ENCODE measurements at regions not wholly inside any gene's neighbourhood (a gene's known extent, or its start where the extent isn't known, plus 50 kb on each side); places are given as distances from the start of the nearest gene placed in this dataset.
"Not testable (repeated sequence)": the region's sequence is repeated elsewhere in the genome, so short reads cannot be mapped to it uniquely, and the experiment has no call there.

- DNase-seq (ENCODE audit: low spot score): no peak
- intact Hi-C loops (cut with DNase I): no loop called here
Observed at GRCh38 chr13:52931539-52932431, 83.3 kb upstream of the PCDH8 start.

GRCh38 chr13:52931131-52931530, 82.7 kb upstream of the PCDH8 start:
- no peak for DNase-seq (ENCODE audit: low spot score)
- intact Hi-C loops (cut with DNase I): no loop called here

DNA sequence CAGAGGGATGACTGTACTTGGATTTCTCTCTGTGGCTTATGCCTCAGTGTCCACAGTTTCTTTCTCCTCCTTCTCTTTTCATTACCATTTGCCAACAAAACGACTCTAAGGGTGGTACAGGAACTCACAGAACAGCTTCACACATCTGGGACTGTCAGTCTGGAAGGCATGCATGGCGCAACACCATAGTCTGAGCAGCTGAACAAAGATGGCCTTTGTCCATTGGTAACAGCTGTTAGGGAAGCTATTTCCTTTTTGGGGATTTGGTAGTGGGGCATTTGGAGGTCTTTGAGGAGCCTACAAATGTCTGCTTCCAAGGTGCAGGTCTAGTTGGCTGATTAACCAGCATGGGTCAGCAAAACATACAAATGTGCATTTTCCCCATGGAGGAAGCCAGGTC, 81.4 kb upstream of the PCDH8 start:
- no peak for DNase-seq (ENCODE audit: low spot score)
- intact Hi-C loops (cut with DNase I): no loop called here

DNA sequence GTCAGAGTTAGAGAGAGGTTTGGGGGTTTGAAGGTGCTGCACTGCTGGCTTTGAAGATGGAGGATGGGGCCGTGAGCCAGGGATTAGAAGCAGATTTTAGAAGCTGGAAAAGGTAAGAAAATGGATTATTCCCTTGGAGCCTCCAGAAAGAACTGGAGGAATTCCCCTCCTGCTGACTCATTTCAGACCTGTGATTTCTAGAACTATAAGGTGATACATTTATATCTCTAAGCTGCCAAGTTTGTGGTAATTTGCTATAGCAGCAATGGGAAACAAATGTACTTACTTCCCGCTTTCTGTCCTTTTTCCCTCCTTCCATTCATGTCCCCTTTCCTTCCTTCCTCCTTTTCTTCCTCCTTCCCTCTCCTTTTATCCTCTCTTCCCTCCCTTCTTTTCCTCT, 78.5 kb upstream of the PCDH8 start:
- DNase-seq (ENCODE audit: low spot score): no peak
- intact Hi-C loops (cut with DNase I): no loop called here

DNA sequence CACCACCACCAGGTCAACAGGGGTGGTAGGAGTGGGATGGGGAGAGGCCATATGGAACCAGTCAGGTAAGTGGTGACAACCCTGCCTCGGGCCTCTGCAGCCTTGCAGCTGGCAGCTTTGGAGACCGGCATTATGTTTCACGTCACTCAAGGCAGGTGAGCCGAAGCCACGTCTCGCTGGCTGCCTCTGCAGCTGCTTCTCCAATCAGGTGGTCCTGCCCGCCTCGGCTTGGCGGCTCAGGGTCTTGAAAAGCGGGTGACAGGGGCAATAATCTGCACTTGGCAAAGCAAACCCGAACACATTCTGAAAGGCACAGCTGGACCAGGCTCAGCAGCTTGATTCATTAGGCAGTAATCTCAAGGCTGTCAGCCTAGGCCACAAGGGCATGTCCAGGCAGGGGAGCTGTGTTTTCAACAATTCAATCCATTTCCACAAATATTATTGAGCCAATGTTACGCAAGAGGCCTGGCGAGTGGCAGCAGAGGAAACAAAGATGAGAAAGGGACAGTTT, 77.4 kb upstream of the PCDH8 start:
- intact Hi-C loops (cut with DNase I): no loop called here
- DNase-seq (ENCODE audit: low spot score): no peak

GRCh38 chr13:52925251-52925650, 76.8 kb upstream of the PCDH8 start:
- no peak for DNase-seq (ENCODE audit: low spot score)
- intact Hi-C loops (cut with DNase I): no loop called here

GRCh38 chr13:52924289-52925148, 76.1 kb upstream of the PCDH8 start:
- intact Hi-C loops (cut with DNase I): no loop called here
- DNase-seq (ENCODE audit: low spot score): no peak

- no peak for DNase-seq (ENCODE audit: low spot score)
- intact Hi-C loops (cut with DNase I): no loop called here
Observed at GRCh38 chr13:52922961-52923360, 74.5 kb upstream of the PCDH8 start.

DNA sequence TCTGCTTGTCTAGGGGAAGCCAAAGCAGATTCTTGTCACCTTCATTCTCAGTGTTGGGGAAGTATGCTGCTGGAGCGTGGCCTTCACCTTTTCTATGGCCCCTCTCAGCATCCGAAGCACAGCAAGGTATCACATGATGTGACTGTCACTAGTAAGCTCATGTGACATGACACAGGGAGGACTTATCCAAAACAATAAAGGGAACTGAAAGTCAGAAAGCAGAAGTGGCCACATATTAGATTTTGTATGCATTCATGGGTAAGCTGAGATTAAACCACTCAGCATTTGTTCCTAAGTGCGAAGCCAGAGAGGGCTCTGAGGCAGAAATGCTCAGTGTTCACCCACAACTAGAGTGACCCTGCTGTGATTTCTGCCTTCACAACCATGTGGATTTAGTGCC, 72.8 kb upstream of the PCDH8 start:
- DNase-seq (ENCODE audit: low spot score): no peak
- intact Hi-C loops (cut with DNase I): no loop called here

- DNase-seq (ENCODE audit: low spot score): no peak
- intact Hi-C loops (cut with DNase I): no loop called here
Observed at GRCh38 chr13:52916486-52916990, 68.1 kb upstream of the PCDH8 start.

- intact Hi-C loops (cut with DNase I): no loop called here
- no peak for DNase-seq (ENCODE audit: low spot score)
Observed at GRCh38 chr13:52911340-52911739, 62.9 kb upstream of the PCDH8 start.

DNA sequence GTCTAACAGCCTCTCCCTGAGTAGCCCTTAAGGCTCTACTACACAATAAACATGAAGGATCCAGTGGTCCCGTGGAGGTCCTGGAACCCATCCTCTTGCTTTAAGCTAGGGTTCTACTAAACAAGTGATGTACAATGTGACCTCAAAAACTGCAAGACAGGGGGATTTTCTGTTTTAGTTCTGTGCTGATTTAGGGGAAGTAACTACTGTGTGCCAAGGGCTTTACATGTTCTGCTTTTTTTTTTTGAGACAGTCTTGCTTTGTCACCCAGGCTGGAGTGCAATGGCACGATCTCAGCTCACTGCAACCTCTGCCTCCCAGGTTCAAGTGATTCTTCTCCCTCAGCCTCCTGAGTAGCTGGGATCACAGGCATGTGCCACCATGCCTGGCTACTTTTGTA, 61.9 kb upstream of the PCDH8 start:
- DNase-seq (ENCODE audit: low spot score); intact Hi-C loops (cut with DNase I): not testable (repeated sequence)

DNA sequence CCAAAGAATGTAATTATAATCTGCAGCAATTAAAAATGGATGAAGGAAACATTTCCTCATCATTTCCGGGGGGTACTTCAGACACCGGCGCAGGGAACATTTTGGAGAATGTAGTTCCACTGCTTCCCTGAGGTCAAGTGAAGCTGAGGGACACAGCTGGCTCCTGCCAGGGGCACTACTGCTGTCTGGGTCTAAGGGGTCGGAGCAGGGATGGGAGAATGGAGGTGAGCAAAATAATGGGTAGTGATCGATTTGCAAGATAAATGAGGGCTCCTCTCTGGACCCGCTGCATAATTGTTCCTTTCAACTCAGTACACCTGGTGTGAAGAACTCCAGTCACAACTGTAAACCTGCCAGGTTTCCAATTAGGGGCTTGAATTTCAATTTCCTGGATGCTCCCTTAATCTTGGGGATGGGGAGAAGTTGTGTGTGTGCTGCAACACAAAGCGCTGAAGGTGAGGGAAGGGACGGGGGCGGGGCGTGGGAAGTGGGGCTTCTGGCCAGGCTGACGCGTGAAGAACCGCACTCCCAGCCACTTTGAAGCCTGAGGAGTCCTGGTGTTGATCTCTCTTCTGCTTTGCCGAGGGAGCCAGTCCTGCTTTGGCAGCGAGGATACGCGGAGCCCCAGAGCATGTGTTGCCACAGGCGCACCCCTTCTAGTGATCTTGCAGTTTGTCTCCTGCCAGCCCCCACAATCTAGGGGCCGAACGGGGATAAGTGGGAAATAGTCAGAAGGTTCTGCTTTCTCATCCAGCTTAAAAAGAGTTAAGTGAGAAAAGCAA, 57.9 kb upstream of the PCDH8 start:
- DNase-seq (ENCODE audit: low spot score): no peak
- intact Hi-C loops (cut with DNase I): no loop called here

- no peak for DNase-seq (ENCODE audit: low spot score)
- intact Hi-C loops (cut with DNase I): no loop called here
Observed at GRCh38 chr13:52905701-52906100, 57.3 kb upstream of the PCDH8 start.

- intact Hi-C loops (cut with DNase I): no loop called here
Observed at GRCh38 chr13:52903320-52903719, 54.9 kb upstream of the PCDH8 start.

DNA sequence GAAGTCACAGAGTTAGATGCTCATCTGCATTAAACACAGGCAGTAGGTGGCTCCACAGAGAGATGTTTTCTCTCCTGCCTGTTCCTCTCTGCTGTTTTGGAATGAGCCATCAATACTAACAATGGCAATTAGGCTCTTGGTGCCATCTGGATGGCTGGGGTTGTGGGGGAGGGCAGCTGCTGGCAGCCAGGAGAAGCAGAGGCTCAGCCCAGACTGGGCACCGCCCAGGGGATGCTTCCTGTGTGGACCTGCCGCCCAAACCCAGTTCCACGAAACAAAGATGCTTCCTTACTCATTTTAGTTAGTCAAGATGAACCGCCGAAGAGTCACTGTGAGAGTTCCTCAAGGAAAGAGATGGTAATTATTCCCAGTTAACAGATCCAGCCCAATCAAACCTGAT, 50.8 kb upstream of the PCDH8 start:
- no peak for DNase-seq (ENCODE audit: low spot score)
- intact Hi-C loops (cut with DNase I): no loop called here

More at GRCh38 chr13:52903320-52903719, 54.9 kb upstream of the PCDH8 start:
- DNase-seq (ENCODE audit: low spot score): no peak

Data from cardiac septum (tissue), 1 donor.